Tibial nerve (tissue), 4 donors: ENCODE measurements at regions not wholly inside any gene's neighbourhood (a gene's known extent, or its start where the extent isn't known, plus 50 kb on each side); places are given as distances from the start of the nearest gene placed in this dataset.

ENCODE experiments used
- DNase-seq, 2 donors: peaks; one replicate each; pipeline ENCODE4 v3.0.0-alpha.2; 2019; ENCODE audit warnings: low spot score in 2 of 2
- H3K27ac ChIP-seq, 4 donors: fragments of 200-600 bp; sonication (generic) in 3 of 4; one replicate each; pipeline ENCODE4 v1.5.1; 2017 to 2019; ENCODE audit warnings: mild to moderate bottlenecking in 1 of 4
- H3K27me3 ChIP-seq, 2 donors: fragments of 200-600 bp; sonication (generic) in 1 of 2; one replicate each; pipeline versions ENCODE4 v1.5.1 to v1.6.0; 2017 to 2019
- H3K36me3 ChIP-seq, 3 donors: fragments of 200-600 bp; sonication (generic); one replicate each; pipeline ENCODE4 v1.5.1; 2018 to 2019
- H3K4me1 ChIP-seq, 4 donors: fragments of 200-600 bp; sonication (generic) in 3 of 4; one replicate each; pipeline ENCODE4 v1.5.1; 2017 to 2019
- H3K4me3 ChIP-seq, 4 donors: fragments of 200-600 bp; sonication (generic) in 3 of 4; one replicate each; pipeline ENCODE4 v1.5.1; 2017 to 2019; ENCODE audit warnings: mild to moderate bottlenecking in 1 of 4, moderate library complexity in 1 of 4
- H3K9me3 ChIP-seq, 4 donors: fragments of 200-600 bp; sonication (generic) in 3 of 4; one replicate each; pipeline ENCODE4 v1.5.1; 2017 to 2019
- CTCF ChIP-seq, 5 experiments: fragments of 200-600 bp in 3 of 5; fragments of 450-650 bp in 2 of 5; sonication (generic) in 3 of 5; IDR thresholded peaks; one replicate each; pipeline ENCODE4 v1.5.1; 2016 to 2019; ENCODE audit warnings: antibody characterized with exemption in 5 of 5, mild to moderate bottlenecking in 3 of 5, moderate library complexity in 2 of 5
- EP300 ChIP-seq, 2 donors: sonication (generic); formaldehyde crosslinking; IDR thresholded peaks; one replicate each; pipeline ENCODE4 v1.6.1; 2017; ENCODE audit warnings: antibody characterized with exemption in 2 of 2, mild to moderate bottlenecking in 1 of 2
- POLR2A ChIP-seq, 2 donors: fragments of 450-650 bp; IDR thresholded peaks; one replicate each; pipeline ENCODE4 v1.6.1; 2017; ENCODE audit warnings: antibody characterized with exemption in 2 of 2, mild to moderate bottlenecking in 2 of 2, moderate library complexity in 2 of 2
- WGBS, 2 donors: methylation state at CpG; one replicate each; pipeline ENCODE4 v1.1.5; 2018; 5-methylcytosine and 5-hydroxymethylcytosine counted together

GRCh38 chr6:113320653-113321052, 536.5 kb upstream of the MARCKS start:
- no peak for TF ChIP-seq CTCF (IDR thresholded peaks at IDR 0.05)
- no peak for TF ChIP-seq EP300 (IDR thresholded peaks at IDR 0.05)
- no peak for TF ChIP-seq POLR2A (IDR thresholded peaks at IDR 0.05)
- Histone ChIP-seq H3K9me3 (no peaks in the 10 kb centered on the region), H3K4me3 (no peak overlapping the region), H3K27me3 (no peaks in the 10 kb centered on the region), H3K27ac (no peak overlapping the region), H3K4me1 (peaks cover 0 to 4% (median 0%) of the 10 kb centered on the region in 4 donors), H3K36me3 (no peaks in the 10 kb centered on the region)
- 94 to 98% methylated on average over 2 of the region's 2 CpGs for WGBS, 2 donors
- no peak for DNase-seq

- DNase-seq: no peak
- TF ChIP-seq CTCF (IDR thresholded peaks at IDR 0.05): no peak
- TF ChIP-seq EP300 (IDR thresholded peaks at IDR 0.05): no peak
- no peak for TF ChIP-seq POLR2A (IDR thresholded peaks at IDR 0.05)
- 94 to 95% methylated on average over 3 of the region's 3 CpGs for WGBS, 2 donors
Observed at GRCh38 chr6:113326781-113327180, 530.4 kb upstream of the MARCKS start.

DNA sequence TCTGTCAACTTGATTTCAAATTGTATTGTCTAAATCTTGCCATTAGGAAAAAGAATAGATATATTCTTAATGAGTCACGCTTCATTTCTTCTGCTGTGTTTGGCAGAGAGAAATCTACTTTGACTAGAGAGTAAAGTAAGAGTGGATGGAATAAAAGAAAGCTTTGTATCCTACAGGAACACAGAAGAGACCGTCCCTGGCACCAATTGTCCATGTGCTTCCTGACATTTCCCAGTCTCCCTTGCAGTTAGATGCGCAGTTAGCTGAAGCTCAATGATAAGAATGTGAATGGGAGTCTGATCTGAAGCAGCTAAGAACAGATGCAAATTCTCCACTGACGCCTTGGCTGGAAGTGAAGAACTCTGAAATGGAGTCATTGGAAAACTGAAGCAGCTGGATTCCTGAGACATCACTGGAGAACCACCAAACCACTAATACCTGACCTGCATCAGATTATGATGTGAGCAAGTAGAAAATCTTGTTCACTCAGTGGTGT, 528.2 kb upstream of the MARCKS start:
- no peaks in the 10 kb centered on the region for H3K36me3 ChIP-seq
- no peaks in the 10 kb centered on the region for H3K27me3 ChIP-seq
- H3K4me1 ChIP-seq: peaks cover 0 to 12% (median 0%) of the 10 kb centered on the region in 4 donors
- no peak overlapping the region for H3K4me3 ChIP-seq
- no peak overlapping the region for H3K27ac ChIP-seq
- no peak for TF ChIP-seq POLR2A (IDR thresholded peaks at IDR 0.05)
- no peak for TF ChIP-seq EP300 (IDR thresholded peaks at IDR 0.05)
- no peak for DNase-seq
- no peaks in the 10 kb centered on the region for H3K9me3 ChIP-seq
- WGBS, 2 donors: 42 to 48% methylated on average over 4 of the region's 4 CpGs

More at GRCh38 chr6:113326781-113327180, 530.4 kb upstream of the MARCKS start:
- H3K9me3 ChIP-seq: no peaks in the 10 kb centered on the region
- peaks cover 0 to 12% (median 0%) of the 10 kb centered on the region in 4 donors for H3K4me1 ChIP-seq
- H3K27ac ChIP-seq: no peak overlapping the region
- no peaks in the 10 kb centered on the region for H3K36me3 ChIP-seq
- H3K27me3 ChIP-seq: no peaks in the 10 kb centered on the region
- H3K4me3 ChIP-seq: no peak overlapping the region

- Histone ChIP-seq H3K4me1 (peaks cover 0 to 12% (median 0%) of the 10 kb centered on the region in 4 donors), H3K27me3 (no peaks in the 10 kb centered on the region), H3K36me3 (no peaks in the 10 kb centered on the region), H3K27ac (no peak overlapping the region), H3K9me3 (no peaks in the 10 kb centered on the region), H3K4me3 (no peak overlapping the region)
- no peak for DNase-seq
- no peak for TF ChIP-seq EP300 (IDR thresholded peaks at IDR 0.05)
- no peak for TF ChIP-seq POLR2A (IDR thresholded peaks at IDR 0.05)
- no peak for TF ChIP-seq CTCF (IDR thresholded peaks at IDR 0.05)
- 82 to 83% methylated on average over 3 of the region's 3 CpGs for WGBS, 2 donors
Observed at GRCh38 chr6:113329942-113330635, 527.1 kb upstream of the MARCKS start.

DNA sequence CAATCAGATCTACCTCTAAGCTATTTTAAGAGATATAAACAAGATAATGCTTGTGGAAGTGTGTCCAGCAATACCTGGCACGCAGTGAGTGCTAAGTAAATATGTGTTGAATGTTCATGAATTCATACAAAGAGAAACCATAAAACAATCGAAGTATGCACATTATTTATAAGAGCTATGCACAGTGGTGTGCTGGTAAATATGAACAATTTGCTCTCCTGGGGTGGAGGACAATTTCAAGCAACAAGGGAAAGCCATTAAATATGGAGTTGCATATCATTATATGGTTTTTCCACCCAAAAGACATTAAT, 526.6 kb upstream of the MARCKS start:
- no peak overlapping the region for H3K27ac ChIP-seq
- no peak for TF ChIP-seq POLR2A (IDR thresholded peaks at IDR 0.05)
- no peak for TF ChIP-seq CTCF (IDR thresholded peaks at IDR 0.05)
- no peak for TF ChIP-seq EP300 (IDR thresholded peaks at IDR 0.05)
- no peak overlapping the region for H3K4me3 ChIP-seq
- H3K27me3 ChIP-seq: no peaks in the 10 kb centered on the region
- H3K36me3 ChIP-seq: no peaks in the 10 kb centered on the region
- peaks cover 0 to 12% (median 0%) of the 10 kb centered on the region in 4 donors for H3K4me1 ChIP-seq
- no peak for DNase-seq
- 83 to 92% methylated on average over 2 of the region's 2 CpGs for WGBS, 2 donors
- no peaks in the 10 kb centered on the region for H3K9me3 ChIP-seq
